ENCODE measurements at regions not wholly inside any gene's neighbourhood (a gene's known extent, or its start where the extent isn't known, plus 50 kb on each side); places are given as distances from the start of the nearest gene placed in this dataset.

DNA sequence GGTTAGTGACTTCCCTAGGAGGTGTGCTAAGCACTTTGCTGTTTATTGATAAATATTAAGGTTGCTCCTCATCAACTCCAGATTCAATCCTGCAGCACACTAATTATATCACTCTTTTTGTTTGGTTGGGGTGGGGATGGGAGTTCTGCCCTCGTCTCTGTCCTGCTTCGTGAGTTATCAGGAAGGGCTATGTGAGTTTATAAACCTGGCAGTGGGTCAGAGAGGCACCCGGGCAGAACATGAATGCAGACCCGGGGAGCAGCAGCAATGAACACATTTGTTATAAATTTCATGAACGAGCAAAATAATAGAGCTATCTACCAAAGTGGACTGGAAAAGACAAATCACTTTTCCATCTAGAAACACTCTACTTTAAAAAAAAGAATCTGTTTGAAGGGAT is 125.5 kb upstream of the WWC1 start:
- no peak overlapping the region for H3K9ac ChIP-seq (ENCODE audit: insufficient read depth, low read depth, low read length)
- H3K4me3 ChIP-seq (replicated peaks in 1 of 3; ENCODE audit: insufficient read depth in 1 of 3, low read depth in 2 of 3, low read length in 3 of 3), result no peak overlapping the region
- ATAC-seq (no peak), DNase-seq (ENCODE audit: low spot score) (no peak), FAIRE-seq (no peak)
- ChIA-PET CTCF (ENCODE audit: low intra/inter-chr PET ratio, low total read pairs) (no interaction called here), POLR2A (no interaction called here)
- peaks cover 5 to 6% of the 10 kb centered on the region in 2 experiments; a peak in 1 of 5 replicates for H3K27me3 ChIP-seq (ENCODE audit: control insufficient read depth in 1 of 2, insufficient read depth in 2 of 2, low read length in 2 of 2)
- WGBS (ENCODE audit: low lambda C conversion rate), result 4% methylated on average over 5 of the region's 5 CpGs
- H3K9me3 ChIP-seq (ENCODE audit: low read length), result no peaks in the 10 kb centered on the region
- in situ Hi-C loops (cut with HindIII; ENCODE audit: extremely low pct_ligation_motif_present, low pct_unique_long_range_greater_than_20kb) (no loop called here), intact Hi-C loops (cut with micrococcal nuclease; ENCODE audit: unreplicated experiment) (no loop called here)
- no TSS peak for BruUV-seq (replicated peaks)
- H3K27ac ChIP-seq (ENCODE audit: extremely low read length, insufficient read depth, low read length), result no peak overlapping the region
- H3K4me1 ChIP-seq (ENCODE audit: insufficient read depth, low read length), result no peaks in the 10 kb centered on the region
- H2AFZ ChIP-seq (ENCODE audit: low read length), result no peak overlapping the region
- no peaks in the 10 kb centered on the region for H3K36me3 ChIP-seq (replicated peaks in 1 of 2; ENCODE audit: control insufficient read depth in 1 of 2, insufficient read depth in 2 of 2, low read length in 2 of 2)
- H3K4me2 ChIP-seq (ENCODE audit: low read depth, low read length), result no peak overlapping the region
- no peaks in the 10 kb centered on the region for H3K79me2 ChIP-seq (ENCODE audit: insufficient read depth, low read length)
- no peaks in the 10 kb centered on the region for H4K20me1 ChIP-seq (ENCODE audit: insufficient read depth, low read length)
- TF ChIP-seq TMF1 (CRISPR knock-in tag; IDR thresholded peaks at IDR 0.05; ENCODE audit: low read depth) (no peak), CENPBD1 (CRISPR knock-in tag; IDR thresholded peaks at IDR 0.05; ENCODE audit: borderline replicate concordance, low read depth) (no peak), ZNF318 (CRISPR knock-in tag; IDR thresholded peaks at IDR 0.05) (no peak), HCFC1 (IDR thresholded peaks at IDR 0.05; ENCODE audit: low read depth, low read length) (no peak), ZNF704 (CRISPR knock-in tag; IDR thresholded peaks at IDR 0.05; ENCODE audit: borderline replicate concordance) (no peak), ZNF446 (CRISPR knock-in tag; IDR thresholded peaks at IDR 0.05) (no peak), ZNF552 (CRISPR knock-in tag; IDR thresholded peaks at IDR 0.05; ENCODE audit: borderline replicate concordance) (no peak), ZNF660 (CRISPR knock-in tag; IDR thresholded peaks at IDR 0.05; ENCODE audit: borderline replicate concordance, low read depth) (no peak), FOSL1 (CRISPR knock-in tag; IDR thresholded peaks at IDR 0.05; ENCODE audit: borderline replicate concordance) (no peak)
- TF ChIP-seq, protein P1, sequence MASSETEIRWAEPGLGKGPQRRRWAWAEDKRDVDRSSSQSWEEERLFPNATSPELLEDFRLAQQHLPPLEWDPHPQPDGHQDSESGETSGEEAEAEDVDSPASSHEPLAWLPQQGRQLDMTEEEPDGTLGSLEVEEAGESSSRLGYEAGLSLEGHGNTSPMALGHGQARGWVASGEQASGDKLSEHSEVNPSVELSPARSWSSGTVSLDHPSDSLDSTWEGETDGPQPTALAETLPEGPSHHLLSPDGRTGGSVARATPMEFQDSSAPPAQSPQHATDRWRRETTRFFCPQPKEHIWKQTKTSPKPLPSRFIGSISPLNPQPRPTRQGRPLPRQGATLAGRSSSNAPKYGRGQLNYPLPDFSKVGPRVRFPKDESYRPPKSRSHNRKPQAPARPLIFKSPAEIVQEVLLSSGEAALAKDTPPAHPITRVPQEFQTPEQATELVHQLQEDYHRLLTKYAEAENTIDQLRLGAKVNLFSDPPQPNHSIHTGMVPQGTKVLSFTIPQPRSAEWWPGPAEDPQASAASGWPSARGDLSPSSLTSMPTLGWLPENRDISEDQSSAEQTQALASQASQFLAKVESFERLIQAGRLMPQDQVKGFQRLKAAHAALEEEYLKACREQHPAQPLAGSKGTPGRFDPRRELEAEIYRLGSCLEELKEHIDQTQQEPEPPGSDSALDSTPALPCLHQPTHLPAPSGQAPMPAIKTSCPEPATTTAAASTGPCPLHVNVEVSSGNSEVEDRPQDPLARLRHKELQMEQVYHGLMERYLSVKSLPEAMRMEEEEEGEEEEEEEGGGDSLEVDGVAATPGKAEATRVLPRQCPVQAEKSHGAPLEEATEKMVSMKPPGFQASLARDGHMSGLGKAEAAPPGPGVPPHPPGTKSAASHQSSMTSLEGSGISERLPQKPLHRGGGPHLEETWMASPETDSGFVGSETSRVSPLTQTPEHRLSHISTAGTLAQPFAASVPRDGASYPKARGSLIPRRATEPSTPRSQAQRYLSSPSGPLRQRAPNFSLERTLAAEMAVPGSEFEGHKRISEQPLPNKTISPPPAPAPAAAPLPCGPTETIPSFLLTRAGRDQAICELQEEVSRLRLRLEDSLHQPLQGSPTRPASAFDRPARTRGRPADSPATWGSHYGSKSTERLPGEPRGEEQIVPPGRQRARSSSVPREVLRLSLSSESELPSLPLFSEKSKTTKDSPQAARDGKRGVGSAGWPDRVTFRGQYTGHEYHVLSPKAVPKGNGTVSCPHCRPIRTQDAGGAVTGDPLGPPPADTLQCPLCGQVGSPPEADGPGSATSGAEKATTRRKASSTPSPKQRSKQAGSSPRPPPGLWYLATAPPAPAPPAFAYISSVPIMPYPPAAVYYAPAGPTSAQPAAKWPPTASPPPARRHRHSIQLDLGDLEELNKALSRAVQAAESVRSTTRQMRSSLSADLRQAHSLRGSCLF (CRISPR knock-in tag; IDR thresholded peaks at IDR 0.05; ENCODE audit: borderline replicate concordance), result no peak
